ENCODE measurements at regions not wholly inside any gene's neighbourhood (a gene's known extent, or its start where the extent isn't known, plus 50 kb on each side); places are given as distances from the start of the nearest gene placed in this dataset.

GRCh38 chr6:165929607-165930006 lies 238.0 kb downstream of the TBXT start:
- TF ChIP-seq ZNF331 (CRISPR knock-in tag; IDR thresholded peaks at IDR 0.05; ENCODE audit: low read depth) (no peak), ZNF114 (CRISPR knock-in tag; IDR thresholded peaks at IDR 0.05) (no peak), EZH2phosphoT487 (IDR thresholded peaks at IDR 0.05; ENCODE audit: unreplicated experiment) (no peak), STAT1 (IDR thresholded peaks at IDR 0.05; ENCODE audit: unreplicated experiment) (no peak), CTCF (conservative IDR thresholded peaks at IDR 0.05; ENCODE audit: low read depth in 2 of 2) (no peak), EZH2 (IDR thresholded peaks at IDR 0.05; ENCODE audit: low read depth, unreplicated experiment) (no peak), JUNB (IDR thresholded peaks at IDR 0.05; ENCODE audit: unreplicated experiment) (no peak), NANOG (IDR thresholded peaks at IDR 0.05; ENCODE audit: borderline replicate concordance) (no peak), ETS1 (IDR thresholded peaks at IDR 0.05) (no peak)
- TF ChIP-seq, protein P1, sequence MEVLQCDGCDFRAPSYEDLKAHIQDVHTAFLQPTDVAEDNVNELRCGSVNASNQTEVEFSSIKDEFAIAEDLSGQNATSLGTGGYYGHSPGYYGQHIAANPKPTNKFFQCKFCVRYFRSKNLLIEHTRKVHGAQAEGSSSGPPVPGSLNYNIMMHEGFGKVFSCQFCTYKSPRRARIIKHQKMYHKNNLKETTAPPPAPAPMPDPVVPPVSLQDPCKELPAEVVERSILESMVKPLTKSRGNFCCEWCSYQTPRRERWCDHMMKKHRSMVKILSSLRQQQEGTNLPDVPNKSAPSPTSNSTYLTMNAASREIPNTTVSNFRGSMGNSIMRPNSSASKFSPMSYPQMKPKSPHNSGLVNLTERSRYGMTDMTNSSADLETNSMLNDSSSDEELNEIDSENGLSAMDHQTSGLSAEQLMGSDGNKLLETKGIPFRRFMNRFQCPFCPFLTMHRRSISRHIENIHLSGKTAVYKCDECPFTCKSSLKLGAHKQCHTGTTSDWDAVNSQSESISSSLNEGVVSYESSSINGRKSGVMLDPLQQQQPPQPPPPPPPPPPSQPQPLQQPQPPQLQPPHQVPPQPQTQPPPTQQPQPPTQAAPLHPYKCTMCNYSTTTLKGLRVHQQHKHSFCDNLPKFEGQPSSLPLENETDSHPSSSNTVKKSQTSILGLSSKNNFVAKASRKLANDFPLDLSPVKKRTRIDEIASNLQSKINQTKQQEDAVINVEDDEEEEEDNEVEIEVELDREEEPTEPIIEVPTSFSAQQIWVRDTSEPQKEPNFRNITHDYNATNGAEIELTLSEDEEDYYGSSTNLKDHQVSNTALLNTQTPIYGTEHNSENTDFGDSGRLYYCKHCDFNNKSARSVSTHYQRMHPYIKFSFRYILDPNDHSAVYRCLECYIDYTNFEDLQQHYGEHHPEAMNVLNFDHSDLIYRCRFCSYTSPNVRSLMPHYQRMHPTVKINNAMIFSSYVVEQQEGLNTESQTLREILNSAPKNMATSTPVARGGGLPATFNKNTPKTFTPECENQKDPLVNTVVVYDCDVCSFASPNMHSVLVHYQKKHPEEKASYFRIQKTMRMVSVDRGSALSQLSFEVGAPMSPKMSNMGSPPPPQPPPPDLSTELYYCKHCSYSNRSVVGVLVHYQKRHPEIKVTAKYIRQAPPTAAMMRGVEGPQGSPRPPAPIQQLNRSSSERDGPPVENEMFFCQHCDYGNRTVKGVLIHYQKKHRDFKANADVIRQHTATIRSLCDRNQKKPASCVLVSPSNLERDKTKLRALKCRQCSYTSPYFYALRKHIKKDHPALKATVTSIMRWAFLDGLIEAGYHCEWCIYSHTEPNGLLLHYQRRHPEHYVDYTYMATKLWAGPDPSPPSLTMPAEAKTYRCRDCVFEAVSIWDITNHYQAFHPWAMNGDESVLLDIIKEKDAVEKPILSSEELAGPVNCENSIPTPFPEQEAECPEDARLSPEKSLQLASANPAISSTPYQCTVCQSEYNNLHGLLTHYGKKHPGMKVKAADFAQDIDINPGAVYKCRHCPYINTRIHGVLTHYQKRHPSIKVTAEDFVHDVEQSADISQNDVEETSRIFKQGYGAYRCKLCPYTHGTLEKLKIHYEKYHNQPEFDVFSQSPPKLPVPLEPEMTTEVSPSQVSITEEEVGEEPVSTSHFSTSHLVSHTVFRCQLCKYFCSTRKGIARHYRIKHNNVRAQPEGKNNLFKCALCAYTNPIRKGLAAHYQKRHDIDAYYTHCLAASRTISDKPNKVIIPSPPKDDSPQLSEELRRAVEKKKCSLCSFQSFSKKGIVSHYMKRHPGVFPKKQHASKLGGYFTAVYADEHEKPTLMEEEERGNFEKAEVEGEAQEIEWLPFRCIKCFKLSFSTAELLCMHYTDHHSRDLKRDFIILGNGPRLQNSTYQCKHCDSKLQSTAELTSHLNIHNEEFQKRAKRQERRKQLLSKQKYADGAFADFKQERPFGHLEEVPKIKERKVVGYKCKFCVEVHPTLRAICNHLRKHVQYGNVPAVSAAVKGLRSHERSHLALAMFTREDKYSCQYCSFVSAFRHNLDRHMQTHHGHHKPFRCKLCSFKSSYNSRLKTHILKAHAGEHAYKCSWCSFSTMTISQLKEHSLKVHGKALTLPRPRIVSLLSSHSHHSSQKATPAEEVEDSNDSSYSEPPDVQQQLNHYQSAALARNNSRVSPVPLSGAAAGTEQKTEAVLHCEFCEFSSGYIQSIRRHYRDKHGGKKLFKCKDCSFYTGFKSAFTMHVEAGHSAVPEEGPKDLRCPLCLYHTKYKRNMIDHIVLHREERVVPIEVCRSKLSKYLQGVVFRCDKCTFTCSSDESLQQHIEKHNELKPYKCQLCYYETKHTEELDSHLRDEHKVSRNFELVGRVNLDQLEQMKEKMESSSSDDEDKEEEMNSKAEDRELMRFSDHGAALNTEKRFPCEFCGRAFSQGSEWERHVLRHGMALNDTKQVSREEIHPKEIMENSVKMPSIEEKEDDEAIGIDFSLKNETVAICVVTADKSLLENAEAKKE (CRISPR knock-in tag; IDR thresholded peaks at IDR 0.05), result no peak
- Histone ChIP-seq H3K27ac (ENCODE audit: low read depth) (no peak overlapping the region), H3K9me2 (ENCODE audit: insufficient read depth) (peaks cover 7% of the 10 kb centered on the region; the same call in 1 of the 2 replicates), H3K27me3 (ENCODE audit: insufficient read depth) (no peaks in the 10 kb centered on the region), H3K4me1 (ENCODE audit: insufficient read depth) (peaks cover 15% of the 10 kb centered on the region), H2AFZ (no peak overlapping the region), H3K4me2 (no peak overlapping the region), H3K4me3 (no peak overlapping the region), H3K79me2 (replicated peaks; ENCODE audit: insufficient read depth) (no peaks in the 10 kb centered on the region), H3K36me3 (ENCODE audit: insufficient read depth) (no peaks in the 10 kb centered on the region), H4K20me1 (replicated peaks; ENCODE audit: insufficient read depth) (no peaks in the 10 kb centered on the region), H3F3A (replicated peaks; ENCODE audit: low read depth) (no peaks in the 10 kb centered on the region)
- no peaks in the 10 kb centered on the region for H3K36me3 Mint-ChIP-seq (ENCODE audit: low read depth)
- H3K9me3 Mint-ChIP-seq, result no peaks in the 10 kb centered on the region
- H3K27me3 Mint-ChIP-seq (ENCODE audit: insufficient read depth, low read depth, poor library complexity), result peaks cover 3% of the 10 kb centered on the region
- no peak for ATAC-seq
- no peak overlapping the region for H3K4me3 Mint-ChIP-seq
- H3K27ac Mint-ChIP-seq, result no peak overlapping the region
- H3K4me1 Mint-ChIP-seq, result peaks cover 8% of the 10 kb centered on the region
- no peak for DNase-seq (ENCODE audit: low spot score)

Measured in GM23338 (cell line).